Progenitor cell of endocrine pancreas (in vitro differentiated cells): ENCODE measurements at regions not wholly inside any gene's neighbourhood (a gene's known extent, or its start where the extent isn't known, plus 50 kb on each side); places are given as distances from the start of the nearest gene placed in this dataset.

ENCODE experiments used
- DNase-seq: peaks from one replicate; pipeline ENCODE4 v3.0.0; 2021; ENCODE audit warnings: low spot score; ENCODE audit not compliant: unreplicated experiment
- H3K27ac Mint-ChIP-seq: 2 replicates; pipeline ENCODE4 v1.8.0; 2021; ENCODE audit warnings: mild to moderate bottlenecking, moderate library complexity, mixed read lengths
- H3K27me3 Mint-ChIP-seq: 2 replicates; pipeline ENCODE4 v1.8.0; 2021; ENCODE audit warnings: mixed read lengths
- H3K36me3 Mint-ChIP-seq: 2 replicates; pipeline ENCODE4 v1.8.0; 2022; ENCODE audit warnings: mixed read lengths; ENCODE audit not compliant: insufficient read depth
- H3K4me1 Mint-ChIP-seq: 2 replicates; pipeline ENCODE4 v1.8.0; 2021; ENCODE audit warnings: low read depth, mixed read lengths
- H3K4me3 Mint-ChIP-seq: 2 replicates; pipeline ENCODE4 v1.8.0; 2021; ENCODE audit warnings: low read depth, mild to moderate bottlenecking, moderate library complexity, mixed read lengths
- H3K9me3 Mint-ChIP-seq: 2 replicates; pipeline ENCODE4 v1.8.0; 2021; ENCODE audit warnings: low read depth, mixed read lengths
- TF ChIP-seq, protein P1 (sequence below): fragments of 200-600 bp; sonication (generic); IDR thresholded peaks from one replicate; pipeline ENCODE4 v1.5.0; 2021; ENCODE audit warnings: antibody characterized with exemption, mild to moderate bottlenecking; ENCODE audit not compliant: unreplicated experiment

DNA sequence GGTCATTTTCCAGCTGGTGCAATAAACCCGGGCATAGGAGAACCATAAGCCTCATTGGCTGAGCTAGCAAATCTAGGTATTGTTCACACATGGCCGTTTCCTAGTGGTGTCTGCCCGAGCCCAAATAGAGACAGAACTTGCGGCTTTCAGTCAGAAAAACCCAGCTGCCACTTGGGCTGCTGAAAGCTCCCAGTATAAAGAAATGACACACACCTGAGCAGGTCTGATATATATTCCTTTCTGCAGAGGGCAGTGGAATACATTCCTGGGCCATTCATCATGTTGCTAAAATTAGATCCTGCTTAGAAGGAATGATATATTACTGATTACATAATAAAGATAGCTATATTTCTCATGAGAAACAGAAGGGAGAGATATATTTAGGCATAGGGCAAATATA is 83.9 kb upstream of the IRX5 start:
- no peak overlapping the region for H3K27ac Mint-ChIP-seq
- H3K36me3 Mint-ChIP-seq: peaks cover 3% of the 10 kb centered on the region
- peaks cover 13% of the 10 kb centered on the region for H3K4me1 Mint-ChIP-seq
- H3K4me3 Mint-ChIP-seq: no peak overlapping the region
- peaks cover 12% of the 10 kb centered on the region for H3K9me3 Mint-ChIP-seq
- no peak for DNase-seq
- H3K27me3 Mint-ChIP-seq: peaks cover 13% of the 10 kb centered on the region
- TF ChIP-seq, protein P1, sequence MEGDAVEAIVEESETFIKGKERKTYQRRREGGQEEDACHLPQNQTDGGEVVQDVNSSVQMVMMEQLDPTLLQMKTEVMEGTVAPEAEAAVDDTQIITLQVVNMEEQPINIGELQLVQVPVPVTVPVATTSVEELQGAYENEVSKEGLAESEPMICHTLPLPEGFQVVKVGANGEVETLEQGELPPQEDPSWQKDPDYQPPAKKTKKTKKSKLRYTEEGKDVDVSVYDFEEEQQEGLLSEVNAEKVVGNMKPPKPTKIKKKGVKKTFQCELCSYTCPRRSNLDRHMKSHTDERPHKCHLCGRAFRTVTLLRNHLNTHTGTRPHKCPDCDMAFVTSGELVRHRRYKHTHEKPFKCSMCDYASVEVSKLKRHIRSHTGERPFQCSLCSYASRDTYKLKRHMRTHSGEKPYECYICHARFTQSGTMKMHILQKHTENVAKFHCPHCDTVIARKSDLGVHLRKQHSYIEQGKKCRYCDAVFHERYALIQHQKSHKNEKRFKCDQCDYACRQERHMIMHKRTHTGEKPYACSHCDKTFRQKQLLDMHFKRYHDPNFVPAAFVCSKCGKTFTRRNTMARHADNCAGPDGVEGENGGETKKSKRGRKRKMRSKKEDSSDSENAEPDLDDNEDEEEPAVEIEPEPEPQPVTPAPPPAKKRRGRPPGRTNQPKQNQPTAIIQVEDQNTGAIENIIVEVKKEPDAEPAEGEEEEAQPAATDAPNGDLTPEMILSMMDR: no peak

DNA sequence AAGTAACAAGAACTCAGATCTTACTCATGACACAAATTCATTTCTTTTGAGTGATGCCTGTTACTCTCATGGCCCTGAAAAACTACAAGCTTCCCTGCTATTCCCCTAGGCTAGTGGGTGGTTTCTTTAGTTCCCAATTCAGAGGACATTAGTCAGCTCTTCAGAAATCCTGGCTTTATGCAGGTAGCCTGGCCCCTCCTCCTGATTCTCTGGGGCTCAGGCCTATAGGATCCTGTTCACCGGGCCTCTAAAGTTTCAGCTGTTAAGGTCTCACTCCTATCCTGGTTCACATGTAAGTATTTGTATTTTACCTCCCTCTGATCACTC is 87.3 kb upstream of the IRX5 start:
- Mint-ChIP-seq H3K9me3 (peaks cover 12% of the 10 kb centered on the region), H3K27me3 (peaks cover 6% of the 10 kb centered on the region), H3K27ac (no peak overlapping the region), H3K36me3 (peaks cover 3% of the 10 kb centered on the region), H3K4me3 (no peak overlapping the region), H3K4me1 (peaks cover 13% of the 10 kb centered on the region)
- no peak for DNase-seq
- TF ChIP-seq, protein P1: no peak

DNA sequence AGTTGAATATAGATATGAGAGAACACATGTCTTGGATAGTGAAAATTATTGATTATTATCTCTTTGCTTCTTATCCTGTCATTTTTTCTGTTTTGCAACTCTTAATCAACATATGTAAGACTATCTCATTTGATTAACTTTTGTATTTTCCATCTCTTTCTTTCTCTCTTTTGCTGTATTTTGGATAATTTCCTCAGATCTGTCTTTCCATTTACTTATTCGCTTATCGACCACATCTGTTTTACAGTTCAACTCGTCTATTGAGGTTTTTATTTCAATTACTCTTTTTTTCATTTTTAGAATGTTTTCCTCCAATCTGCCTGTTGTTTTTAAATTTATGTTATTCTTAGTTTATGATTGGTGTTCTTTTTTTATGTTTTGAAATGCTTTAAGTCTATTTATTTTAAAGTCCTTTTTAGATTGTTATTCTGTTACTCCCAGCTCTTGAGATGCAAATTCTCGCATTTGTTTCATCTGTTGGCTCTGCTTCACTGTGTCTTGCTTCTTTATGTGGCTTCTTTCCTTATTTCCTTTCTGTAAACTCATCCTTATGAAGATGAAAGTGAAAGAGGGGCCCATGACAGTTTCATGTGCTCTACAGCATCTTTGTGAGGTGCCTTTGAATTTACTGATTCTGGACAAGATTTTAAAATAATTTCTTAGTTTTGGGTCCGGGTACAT is 87.8 kb upstream of the IRX5 start:
- no peak for DNase-seq
- peaks cover 12% of the 10 kb centered on the region for H3K9me3 Mint-ChIP-seq
- peaks cover 6% of the 10 kb centered on the region for H3K27me3 Mint-ChIP-seq
- peaks cover 11% of the 10 kb centered on the region for H3K4me1 Mint-ChIP-seq
- H3K36me3 Mint-ChIP-seq: peaks cover 3% of the 10 kb centered on the region
- H3K4me3 Mint-ChIP-seq: no peak overlapping the region
- H3K27ac Mint-ChIP-seq: no peak overlapping the region
- TF ChIP-seq, protein P1: no peak

DNA sequence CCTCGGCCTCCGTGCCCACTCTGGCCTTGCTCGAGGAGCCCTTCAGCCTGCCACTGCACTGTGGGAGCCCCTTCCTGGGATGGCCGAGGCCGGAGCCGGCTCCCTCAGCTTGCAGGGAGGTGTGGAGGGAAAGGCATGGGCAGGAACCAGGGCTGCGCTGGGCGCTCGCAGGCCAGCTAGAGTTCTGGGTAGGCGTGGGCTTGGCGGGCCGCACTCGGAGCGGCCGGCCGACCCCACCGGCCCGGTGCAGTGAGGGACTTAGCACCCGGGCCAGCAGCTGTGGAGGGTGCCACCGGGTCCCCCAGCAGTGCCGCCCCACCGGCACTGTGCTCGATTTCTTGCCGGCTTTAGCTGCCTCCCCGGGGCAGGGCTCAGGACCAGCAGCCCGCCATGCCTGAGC is 101.0 kb upstream of the IRX5 start:
- H3K27ac Mint-ChIP-seq: no peak overlapping the region
- H3K9me3 Mint-ChIP-seq: peaks cover 8% of the 10 kb centered on the region
- no peaks in the 10 kb centered on the region for H3K4me1 Mint-ChIP-seq
- H3K36me3 Mint-ChIP-seq: no peaks in the 10 kb centered on the region
- DNase-seq: no peak
- no peak overlapping the region for H3K4me3 Mint-ChIP-seq
- H3K27me3 Mint-ChIP-seq: no peaks in the 10 kb centered on the region
- TF ChIP-seq, protein P1: no peak

DNA sequence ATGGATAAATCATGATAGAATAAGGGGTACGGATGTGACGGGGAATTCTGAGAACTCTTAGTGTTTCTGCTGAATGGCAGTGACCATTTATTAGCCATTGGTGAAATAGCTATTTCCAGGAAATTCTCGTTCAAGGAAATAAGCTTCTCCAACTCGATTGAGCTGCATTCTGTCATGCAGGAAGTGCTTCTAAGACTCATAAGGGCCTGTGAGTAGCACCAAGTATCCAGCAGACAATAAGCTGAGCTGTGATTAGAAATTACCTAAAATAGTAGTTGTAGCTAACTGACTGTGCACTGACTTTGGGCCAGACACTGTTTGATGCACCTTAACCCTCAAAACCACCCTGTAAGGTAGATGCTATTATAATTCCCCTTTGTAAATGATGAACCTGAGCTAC is 107.8 kb upstream of the IRX5 start:
- DNase-seq: no peak
- H3K27ac Mint-ChIP-seq: no peak overlapping the region
- no peak overlapping the region for H3K4me3 Mint-ChIP-seq
- no peaks in the 10 kb centered on the region for H3K9me3 Mint-ChIP-seq
- H3K27me3 Mint-ChIP-seq: peaks cover 3% of the 10 kb centered on the region
- H3K36me3 Mint-ChIP-seq: no peaks in the 10 kb centered on the region
- TF ChIP-seq, protein P1: no peak
- peaks cover 4% of the 10 kb centered on the region for H3K4me1 Mint-ChIP-seq
